CD4-positive, alpha-beta T cell treated with Interleukin-10 for 1 hour (primary cell): ENCODE measurements at regions not wholly inside any gene's neighbourhood (a gene's known extent, or its start where the extent isn't known, plus 50 kb on each side); places are given as distances from the start of the nearest gene placed in this dataset.
"Not testable (repeated sequence)": the region's sequence is repeated elsewhere in the genome, so short reads cannot be mapped to it uniquely, and the experiment has no call there.

Experiments used
- DNase-seq: peaks from one replicate; pipeline ENCODE4 v3.0.0-alpha.2; 2020

- no peak for DNase-seq
Measured at GRCh38 chr7:146057958-146058357, 58.6 kb upstream of the CNTNAP2 start.

GRCh38 chr7:146054909-146055308, 61.7 kb upstream of the CNTNAP2 start:
- DNase-seq: no peak

- DNase-seq: no peak
Measured at GRCh38 chr7:146053492-146053891, 63.1 kb upstream of the CNTNAP2 start.

GRCh38 chr7:146043310-146043709, 73.3 kb upstream of the CNTNAP2 start:
- not testable (repeated sequence) for DNase-seq

GRCh38 chr7:146028251-146028750, 88.3 kb upstream of the CNTNAP2 start:
- no peak for DNase-seq

- no peak for DNase-seq
Measured at GRCh38 chr7:146027243-146027642, 89.4 kb upstream of the CNTNAP2 start.

- DNase-seq: no peak
Measured at GRCh38 chr7:146022776-146023175, 93.8 kb upstream of the CNTNAP2 start.

GRCh38 chr7:146019041-146020004, 97.3 kb upstream of the CNTNAP2 start:
- not testable (repeated sequence) for DNase-seq

- not testable (repeated sequence) for DNase-seq
Measured at GRCh38 chr7:146017366-146017765, 99.2 kb upstream of the CNTNAP2 start.

GRCh38 chr7:146014154-146014553, 102.4 kb upstream of the CNTNAP2 start:
- DNase-seq: not testable (repeated sequence)

- no peak for DNase-seq
Measured at GRCh38 chr7:146008293-146008692, 108.3 kb upstream of the CNTNAP2 start.

- no peak for DNase-seq
Measured at GRCh38 chr7:146004805-146005204, 111.8 kb upstream of the CNTNAP2 start.

- no peak for DNase-seq
Measured at GRCh38 chr7:146002431-146003078, 114.0 kb upstream of the CNTNAP2 start.

- no peak for DNase-seq
Measured at GRCh38 chr7:146002008-146002407, 114.6 kb upstream of the CNTNAP2 start.

- no peak for DNase-seq
Measured at GRCh38 chr7:146000882-146001281, 115.7 kb upstream of the CNTNAP2 start.

GRCh38 chr7:145989469-145989868, 127.1 kb upstream of the CNTNAP2 start:
- DNase-seq: no peak

GRCh38 chr7:145986248-145986874, 130.2 kb upstream of the CNTNAP2 start:
- DNase-seq: no peak

- DNase-seq: no peak
Measured at GRCh38 chr7:145978769-145979168, 137.8 kb upstream of the CNTNAP2 start.

- no peak for DNase-seq
Measured at GRCh38 chr7:145959981-145960380, 156.6 kb upstream of the CNTNAP2 start.

- no peak for DNase-seq
Measured at GRCh38 chr7:145957160-145957890, 159.3 kb upstream of the CNTNAP2 start.

GRCh38 chr7:145951566-145951965, 165.0 kb upstream of the CNTNAP2 start:
- DNase-seq: no peak

- DNase-seq: no peak
Measured at GRCh38 chr7:145928937-145929336, 187.7 kb upstream of the CNTNAP2 start.

GRCh38 chr7:145919712-145920111, 196.9 kb upstream of the CNTNAP2 start:
- DNase-seq: no peak
